Endometrial microvascular endothelial cells (primary cell): ENCODE measurements at regions not wholly inside any gene's neighbourhood (a gene's known extent, or its start where the extent isn't known, plus 50 kb on each side); places are given as distances from the start of the nearest gene placed in this dataset.

Source experiments
- in situ Hi-C: cut with HindIII; loops from 2 replicates; pipeline ENCODE4 v1.10.0; 2017; ENCODE audit warnings: low sequenced_read_pairs, low pct_unique_long_range_greater_than_20kb; ENCODE audit errors: inconsistent ontology term

GRCh38 chr11:19458721-19459120 lies 218.0 kb upstream of the E2F8 start:
- in situ Hi-C loops = no loop called here

- in situ Hi-C loops = no loop called here
Measured at GRCh38 chr11:19458231-19458630, 217.5 kb upstream of the E2F8 start.

- in situ Hi-C loops = no loop called here
Measured at GRCh38 chr11:19455731-19456130, 215.0 kb upstream of the E2F8 start.

- in situ Hi-C loops = no loop called here
Measured at GRCh38 chr11:19453651-19454257, 213.0 kb upstream of the E2F8 start.

GRCh38 chr11:19451609-19452008 lies 210.9 kb upstream of the E2F8 start:
- in situ Hi-C loops = no loop called here

- in situ Hi-C loops = no loop called here
Measured at GRCh38 chr11:19450282-19450681, 209.5 kb upstream of the E2F8 start.

- in situ Hi-C loops = no loop called here
Measured at GRCh38 chr11:19448651-19449050, 207.9 kb upstream of the E2F8 start.

GRCh38 chr11:19447150-19447566 lies 206.4 kb upstream of the E2F8 start:
- in situ Hi-C loops = no loop called here

GRCh38 chr11:19445771-19446170 lies 205.0 kb upstream of the E2F8 start:
- in situ Hi-C loops = no loop called here

GRCh38 chr11:19444231-19444630 lies 203.5 kb upstream of the E2F8 start:
- in situ Hi-C loops = no loop called here

- in situ Hi-C loops = no loop called here
Measured at GRCh38 chr11:19442554-19442910, 201.8 kb upstream of the E2F8 start.

GRCh38 chr11:19441752-19442553 lies 201.2 kb upstream of the E2F8 start:
- in situ Hi-C loops = no loop called here

GRCh38 chr11:19441288-19441687 lies 200.5 kb upstream of the E2F8 start:
- in situ Hi-C loops = no loop called here

GRCh38 chr11:19437760-19438159 lies 197.0 kb upstream of the E2F8 start:
- in situ Hi-C loops = no loop called here

GRCh38 chr11:19436932-19437331 lies 196.2 kb upstream of the E2F8 start:
- in situ Hi-C loops = no loop called here

- in situ Hi-C loops = no loop called here
Measured at GRCh38 chr11:19435306-19435989, 194.7 kb upstream of the E2F8 start.

GRCh38 chr11:19433791-19434190 lies 193.0 kb upstream of the E2F8 start:
- in situ Hi-C loops = no loop called here

GRCh38 chr11:19433367-19433766 lies 192.6 kb upstream of the E2F8 start:
- in situ Hi-C loops = no loop called here

GRCh38 chr11:19432370-19433061 lies 191.8 kb upstream of the E2F8 start:
- in situ Hi-C loops = no loop called here
